CD4-positive, alpha-beta T cell treated with Interleukin-2 at 100 ng/mL for 4 hours (primary cell): ENCODE measurements at regions not wholly inside any gene's neighbourhood (a gene's known extent, or its start where the extent isn't known, plus 50 kb on each side); places are given as distances from the start of the nearest gene placed in this dataset.
"Not testable (repeated sequence)": the region's sequence is repeated elsewhere in the genome, so short reads cannot be mapped to it uniquely, and the experiment has no call there.

ENCODE experiments used
- DNase-seq: peaks from one replicate; pipeline ENCODE4 v3.0.0-alpha.2; 2020; ENCODE audit warnings: low spot score

DNA sequence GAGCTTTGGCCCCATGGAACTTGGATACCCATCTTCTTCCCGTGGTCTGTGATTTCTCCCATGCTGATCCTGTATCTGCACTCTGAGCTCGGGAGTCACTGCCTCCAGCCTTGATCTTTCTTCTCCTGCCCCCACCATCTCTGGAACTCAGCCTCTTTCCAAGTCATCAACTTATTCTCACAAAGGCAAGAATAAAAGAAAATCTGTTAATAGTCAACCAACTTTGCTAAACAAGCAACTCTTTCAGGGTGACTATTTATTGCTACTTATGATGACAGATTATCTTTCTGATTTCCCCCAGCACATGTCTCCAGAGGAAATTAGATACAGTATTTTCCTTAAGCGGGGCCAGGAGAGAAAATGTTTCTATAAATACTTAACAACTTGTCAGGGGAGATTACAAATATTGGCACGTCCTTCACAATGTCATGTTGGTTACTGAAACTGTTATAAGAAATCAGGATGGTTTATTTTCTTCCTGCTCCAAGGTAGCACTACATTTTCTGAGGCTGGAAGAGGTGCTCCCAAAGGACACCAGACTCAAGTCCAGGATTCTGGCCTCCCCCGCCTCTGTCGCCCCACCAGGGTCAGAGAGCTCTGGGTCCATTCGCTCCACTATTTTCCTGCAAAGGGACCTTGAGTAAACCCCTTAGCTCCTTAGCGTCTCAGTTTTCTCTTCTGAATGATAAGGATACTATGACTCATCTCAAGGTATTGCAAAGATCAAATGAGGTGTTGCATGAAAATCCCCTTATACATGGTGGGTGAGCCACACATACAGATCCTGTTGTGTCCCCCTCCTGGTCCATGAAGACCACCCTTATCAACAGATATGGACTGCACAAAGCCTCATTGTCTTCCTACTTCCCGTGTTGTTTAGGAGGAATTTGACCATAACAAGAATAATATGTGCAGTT is 205.2 kb upstream of the WSCD1 start:
- DNase-seq = no peak

- DNase-seq = no peak
Measured at GRCh38 chr17:5866978-5867377, 203.2 kb upstream of the WSCD1 start.

- DNase-seq = no peak
Measured at GRCh38 chr17:5869041-5869745, 201.0 kb upstream of the WSCD1 start.

- no peak for DNase-seq
Measured at GRCh38 chr17:5870231-5870953, 199.8 kb upstream of the WSCD1 start.

DNA sequence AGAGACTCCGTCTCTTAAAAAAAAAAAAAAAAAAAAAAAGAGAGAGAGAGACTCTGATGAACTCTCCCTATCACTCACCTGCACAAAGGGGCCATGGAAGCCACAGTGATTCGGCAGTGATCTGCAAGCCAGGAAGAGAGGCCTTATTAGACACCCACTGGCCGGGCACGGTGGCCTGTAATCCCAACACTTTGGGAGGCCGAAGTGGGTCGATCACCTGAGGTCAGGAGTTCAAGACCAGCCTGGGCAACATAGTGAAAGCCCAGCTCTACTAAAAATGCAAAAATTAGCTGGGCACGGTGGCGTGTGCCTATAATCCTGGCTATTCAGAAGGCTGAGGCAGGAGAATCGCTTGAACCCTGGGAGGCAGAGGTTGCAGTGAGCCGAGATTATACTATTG is 198.5 kb upstream of the WSCD1 start:
- DNase-seq = no peak

DNA sequence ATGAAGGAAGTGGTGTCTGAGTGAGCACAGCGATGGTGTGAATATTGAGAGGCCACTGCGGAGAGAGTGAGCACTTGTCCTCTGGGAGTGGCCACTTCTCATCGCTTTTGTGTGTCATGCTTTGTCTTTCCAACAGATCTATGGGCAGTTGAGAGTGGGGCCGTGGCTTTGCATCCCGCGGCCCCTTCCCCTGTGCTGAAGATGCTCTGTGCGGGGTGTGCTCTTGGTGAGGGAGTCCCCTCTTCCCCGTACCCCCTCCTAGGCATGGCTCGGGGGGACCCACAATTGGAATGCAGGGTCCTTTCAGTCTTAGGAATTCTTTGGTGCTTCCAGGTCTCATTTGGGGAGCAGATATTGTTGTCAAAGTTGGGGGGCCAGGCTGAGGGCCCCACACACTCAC is 197.3 kb upstream of the WSCD1 start:
- DNase-seq = no peak

- no peak for DNase-seq
Measured at GRCh38 chr17:5873781-5874180, 196.4 kb upstream of the WSCD1 start.

- DNase-seq = no peak
Measured at GRCh38 chr17:5874486-5874885, 195.7 kb upstream of the WSCD1 start.

DNA sequence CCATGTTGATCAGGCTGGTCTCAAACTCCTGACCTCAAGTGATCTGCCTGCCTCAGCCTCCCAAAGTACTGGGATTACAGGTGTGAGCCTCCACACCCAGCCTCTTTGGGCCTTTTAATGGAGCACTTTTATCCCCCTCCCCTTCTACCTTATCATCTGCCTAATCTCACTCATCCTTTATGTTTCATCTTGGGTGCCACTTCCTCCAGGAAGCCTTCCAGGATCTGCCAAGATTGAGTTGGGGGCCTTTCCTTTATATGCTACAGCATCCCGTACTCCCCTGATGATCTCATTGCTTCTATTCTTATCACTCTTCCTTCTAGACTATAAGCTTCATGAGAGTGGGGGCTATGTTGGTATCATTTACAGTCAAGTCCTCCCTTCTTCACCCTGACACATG is 192.8 kb upstream of the WSCD1 start:
- no peak for DNase-seq

GRCh38 chr17:5877948-5878347 is 192.2 kb upstream of the WSCD1 start:
- no peak for DNase-seq

GRCh38 chr17:5881849-5882248 is 188.3 kb upstream of the WSCD1 start:
- DNase-seq = no peak

DNA sequence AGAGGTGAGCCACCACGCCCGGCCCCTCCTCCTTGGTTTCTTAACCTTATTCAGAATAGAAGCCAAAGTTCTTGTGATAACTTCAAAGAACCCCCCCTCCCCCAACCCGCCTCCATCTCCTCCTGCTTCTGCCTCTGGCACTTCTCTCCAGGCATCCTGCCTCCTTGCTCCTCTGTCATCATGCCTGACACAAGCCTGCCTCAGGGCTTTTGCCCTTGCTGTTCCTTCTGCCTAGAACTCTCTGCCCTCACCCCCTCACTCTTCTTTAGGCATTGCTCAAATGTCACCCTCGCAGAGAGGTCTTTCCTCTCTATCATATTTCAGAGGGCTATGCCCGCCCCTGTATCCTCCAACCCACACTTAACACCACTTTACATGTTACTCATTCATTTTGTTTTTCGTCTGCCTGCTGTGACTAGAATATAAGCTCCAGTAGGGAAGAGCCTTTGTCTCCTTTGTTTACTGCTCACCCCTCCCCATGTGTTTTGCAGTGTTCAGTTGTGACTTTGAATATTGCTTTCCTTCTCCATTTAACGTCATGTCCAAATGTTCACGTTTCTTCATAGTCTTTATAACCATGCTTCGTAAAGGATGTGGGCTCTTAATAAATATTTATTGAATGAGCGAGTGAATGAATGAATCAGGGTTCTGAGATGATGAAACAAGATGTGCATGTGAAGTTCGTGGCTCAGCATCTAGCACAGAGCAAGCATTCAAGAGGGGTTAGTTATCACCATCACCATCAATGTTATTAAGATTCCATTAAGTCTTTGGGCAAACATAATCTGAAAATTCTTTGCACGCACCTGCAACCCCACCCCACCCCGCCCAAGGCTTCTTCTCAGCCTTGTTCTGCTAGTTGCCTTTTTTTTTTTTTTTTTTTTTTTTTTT is 186.2 kb upstream of the WSCD1 start:
- DNase-seq = no peak

DNA sequence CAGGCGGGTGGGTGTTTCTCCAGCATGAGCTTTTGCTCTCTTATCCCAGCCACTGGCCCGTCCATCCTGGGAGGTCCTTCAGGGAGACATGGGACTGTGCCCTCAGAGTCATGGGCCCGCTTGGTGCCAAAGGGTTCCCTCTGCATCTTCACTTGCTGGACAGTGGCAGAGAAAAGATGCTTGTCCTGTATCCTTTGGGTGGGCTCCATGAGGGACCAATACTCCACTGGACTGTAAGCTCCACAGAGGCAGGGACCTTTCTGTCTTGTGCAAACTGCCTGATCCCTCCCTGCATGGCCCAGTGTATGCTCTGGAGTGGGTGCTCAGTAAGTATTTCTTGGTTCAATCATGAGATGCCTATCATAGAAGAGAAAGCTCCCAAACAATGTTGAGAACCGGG is 184.8 kb upstream of the WSCD1 start:
- no peak for DNase-seq

- DNase-seq = no peak
Measured at GRCh38 chr17:5888811-5889210, 181.4 kb upstream of the WSCD1 start.

DNA sequence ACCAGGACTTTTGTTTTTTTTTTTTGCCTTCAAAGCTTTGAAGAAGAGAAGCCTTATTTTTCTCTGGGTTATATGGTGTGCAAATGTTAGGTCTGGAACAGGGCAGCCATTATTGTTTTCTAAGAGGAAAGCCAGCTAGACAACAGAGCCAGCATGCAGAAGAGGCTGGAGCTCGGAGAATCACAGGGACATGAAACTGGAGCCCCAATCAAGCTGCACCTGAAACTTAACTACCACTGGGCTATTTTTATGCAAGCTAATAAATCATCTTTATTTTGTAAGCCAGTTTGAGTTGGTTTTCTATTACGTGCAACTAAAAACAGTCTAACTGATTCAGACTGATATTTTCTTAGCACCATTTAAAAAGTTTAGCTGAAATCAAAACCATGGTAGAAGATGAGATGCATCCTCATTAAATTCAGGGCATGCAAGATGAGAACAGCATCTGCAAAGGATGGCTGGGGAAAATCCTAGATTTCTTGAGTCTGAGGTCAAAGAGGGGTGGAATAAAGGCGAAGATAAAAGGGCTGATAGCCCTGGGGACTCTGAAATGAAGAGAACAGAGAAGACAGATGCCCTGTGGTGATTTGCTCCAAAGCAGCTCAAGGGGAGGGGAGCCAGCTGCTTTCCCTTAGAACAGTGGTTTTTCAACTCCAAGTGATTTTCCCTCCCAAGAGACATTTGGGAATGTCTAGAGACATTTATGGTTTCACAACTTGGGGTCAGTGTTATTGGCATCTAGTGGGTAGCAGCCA is 177.1 kb upstream of the WSCD1 start:
- no peak for DNase-seq

GRCh38 chr17:5893741-5894140 is 176.4 kb upstream of the WSCD1 start:
- DNase-seq = no peak

- no peak for DNase-seq
Measured at GRCh38 chr17:5895276-5895675, 174.9 kb upstream of the WSCD1 start.

- no peak for DNase-seq
Measured at GRCh38 chr17:5896215-5896614, 174.0 kb upstream of the WSCD1 start.

DNA sequence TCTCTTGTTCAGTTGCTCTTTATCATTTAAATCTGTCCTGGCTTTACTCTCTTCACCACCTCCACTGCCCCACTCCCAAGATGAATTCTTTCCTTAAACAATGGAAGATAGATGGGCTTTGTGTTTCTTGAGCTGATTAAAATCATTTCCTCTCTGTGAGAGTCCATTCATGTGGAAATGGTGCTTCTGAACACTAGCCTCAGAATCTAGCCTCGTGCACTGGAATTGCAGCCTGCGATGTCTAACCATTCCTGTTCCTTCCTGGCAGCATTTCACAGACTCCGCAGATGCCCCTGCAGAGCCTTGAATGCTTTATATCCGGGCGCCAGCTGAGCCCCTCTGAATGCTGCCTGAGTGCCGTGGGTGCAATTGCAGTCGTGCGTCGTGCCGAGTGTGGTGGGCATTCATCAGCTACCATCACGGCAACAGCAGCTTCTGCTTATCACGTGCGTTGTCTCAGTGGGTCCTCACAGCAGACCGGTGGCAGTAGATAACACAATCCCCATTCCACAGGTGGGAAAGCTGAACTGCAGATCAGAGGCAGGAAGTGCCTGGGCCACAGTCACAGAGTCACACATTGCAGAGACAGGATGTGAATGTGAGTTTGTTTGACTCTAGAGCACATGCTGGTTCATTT is 172.8 kb upstream of the WSCD1 start:
- no peak for DNase-seq

GRCh38 chr17:5897981-5898380 is 172.2 kb upstream of the WSCD1 start:
- DNase-seq = not testable (repeated sequence)

DNA sequence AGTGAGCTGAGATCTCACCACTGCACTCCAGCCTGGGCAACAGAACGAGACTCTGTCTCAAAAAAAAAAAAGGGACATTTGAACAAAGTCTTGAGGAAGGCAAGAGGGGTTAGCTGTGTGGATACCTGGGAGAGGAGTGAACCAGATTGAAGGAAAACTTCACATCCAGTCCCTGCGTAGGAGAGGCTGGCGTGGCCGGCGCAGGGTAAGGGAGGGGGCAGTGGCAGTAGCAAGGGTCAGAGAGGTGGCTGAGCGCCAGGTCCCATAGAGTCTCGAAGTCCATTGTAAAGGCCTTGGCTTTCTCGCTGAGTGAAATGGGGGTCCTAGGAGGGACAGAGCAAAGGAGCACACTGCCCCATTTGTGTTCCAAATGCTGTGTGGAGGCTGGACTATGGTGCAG is 171.8 kb upstream of the WSCD1 start:
- DNase-seq = no peak
